ENCODE measurements at regions not wholly inside any gene's neighbourhood (a gene's known extent, or its start where the extent isn't known, plus 50 kb on each side); places are given as distances from the start of the nearest gene placed in this dataset.
"Not testable (repeated sequence)": the region's sequence is repeated elsewhere in the genome, so short reads cannot be mapped to it uniquely, and the experiment has no call there.

GRCh38 chr16:29254676-29255495, 151.6 kb downstream of the NPIPB11 start (continued):
- TF ChIP-seq TCF7 (IDR thresholded peaks at IDR 0.05; ENCODE audit: borderline replicate concordance) = no peak

- H3K4me2 ChIP-seq (ENCODE audit: control insufficient read depth, insufficient read depth); CTCF ChIA-PET; H3K36me3 ChIP-seq (ENCODE audit: control insufficient read depth in 2 of 2, insufficient read depth in 2 of 2, low read length in 1 of 2); H2AFZ ChIP-seq (ENCODE audit: control insufficient read depth, low read depth, low read length); in situ Hi-C loops (cut with MboI); FAIRE-seq; SMC1A ChIA-PET (ENCODE audit: uncharacterized antibody, unreplicated experiment); H3K79me2 ChIP-seq (ENCODE audit: control insufficient read depth, insufficient read depth, low read length); H4K20me1 ChIP-seq (ENCODE audit: control insufficient read depth, insufficient read depth); H3K9ac ChIP-seq (ENCODE audit: control insufficient read depth, insufficient read depth, low read length); H3K4me3 ChIP-seq; H3K4me1 ChIP-seq (ENCODE audit: control insufficient read depth, insufficient read depth, low read length); RAD21 ChIA-PET (ENCODE audit: unreplicated experiment); intact Hi-C loops (cut with micrococcal nuclease; ENCODE audit: unreplicated experiment); H3K9me3 ChIP-seq (replicated peaks; ENCODE audit: control insufficient read depth, insufficient read depth, low read length); DNase-seq (ENCODE audit: low read depth, low spot score); ATAC-seq; POLR2A ChIA-PET; H3K27me3 ChIP-seq (replicated peaks in 1 of 2; ENCODE audit: control insufficient read depth in 2 of 2, insufficient read depth in 2 of 2, low read length in 1 of 2); BruUV-seq (replicated peaks); H3K27ac ChIP-seq (ENCODE audit: control insufficient read depth, insufficient read depth): not testable (repeated sequence)
- 52% methylated on average over 33 of the region's 35 CpGs for WGBS (ENCODE audit: insufficient coverage, insufficient replicate concordance, low lambda C conversion rate, missing lambda C conversion rate)
Observed at GRCh38 chr16:29253716-29254590, 152.6 kb downstream of the NPIPB11 start.

- BruUV-seq (replicated peaks); H3K79me2 ChIP-seq (ENCODE audit: control insufficient read depth, insufficient read depth, low read length); H3K27me3 ChIP-seq (replicated peaks in 1 of 2; ENCODE audit: control insufficient read depth in 2 of 2, insufficient read depth in 2 of 2, low read length in 1 of 2); H3K27ac ChIP-seq (ENCODE audit: control insufficient read depth, insufficient read depth); POLR2A ChIA-PET; in situ Hi-C loops (cut with MboI); ATAC-seq; H3K4me2 ChIP-seq (ENCODE audit: control insufficient read depth, insufficient read depth); intact Hi-C loops (cut with micrococcal nuclease; ENCODE audit: unreplicated experiment); H3K36me3 ChIP-seq (ENCODE audit: control insufficient read depth in 2 of 2, insufficient read depth in 2 of 2, low read length in 1 of 2); FAIRE-seq; CTCF ChIA-PET; H3K4me1 ChIP-seq (ENCODE audit: control insufficient read depth, insufficient read depth, low read length); H4K20me1 ChIP-seq (ENCODE audit: control insufficient read depth, insufficient read depth); H3K9ac ChIP-seq (ENCODE audit: control insufficient read depth, insufficient read depth, low read length); H2AFZ ChIP-seq (ENCODE audit: control insufficient read depth, low read depth, low read length); H3K4me3 ChIP-seq; SMC1A ChIA-PET (ENCODE audit: uncharacterized antibody, unreplicated experiment); H3K9me3 ChIP-seq (replicated peaks; ENCODE audit: control insufficient read depth, insufficient read depth, low read length); DNase-seq (ENCODE audit: low read depth, low spot score): not testable (repeated sequence)
- RAD21 ChIA-PET (ENCODE audit: unreplicated experiment) = interaction anchor here (0.5 kb wide), 1 partner anchor 60 kb away, joined by 4 read pairs; no protein-coding TSS in a partner anchor
- WGBS (ENCODE audit: insufficient coverage, insufficient replicate concordance, low lambda C conversion rate, missing lambda C conversion rate) = 30% methylated on average over 6 of the region's 7 CpGs
Observed at GRCh38 chr16:29253066-29253590, 153.4 kb downstream of the NPIPB11 start.

GRCh38 chr16:29252311-29252710, 154.2 kb downstream of the NPIPB11 start:
- H3K27me3 ChIP-seq (replicated peaks in 1 of 2; ENCODE audit: control insufficient read depth in 2 of 2, insufficient read depth in 2 of 2, low read length in 1 of 2); FAIRE-seq; H3K4me2 ChIP-seq (ENCODE audit: control insufficient read depth, insufficient read depth); POLR2A ChIA-PET; CTCF ChIA-PET; H3K4me3 ChIP-seq; H2AFZ ChIP-seq (ENCODE audit: control insufficient read depth, low read depth, low read length); RAD21 ChIA-PET (ENCODE audit: unreplicated experiment); H3K79me2 ChIP-seq (ENCODE audit: control insufficient read depth, insufficient read depth, low read length); H3K36me3 ChIP-seq (ENCODE audit: control insufficient read depth in 2 of 2, insufficient read depth in 2 of 2, low read length in 1 of 2); H4K20me1 ChIP-seq (ENCODE audit: control insufficient read depth, insufficient read depth); BruUV-seq (replicated peaks); intact Hi-C loops (cut with micrococcal nuclease; ENCODE audit: unreplicated experiment); SMC1A ChIA-PET (ENCODE audit: uncharacterized antibody, unreplicated experiment); ATAC-seq; H3K4me1 ChIP-seq (ENCODE audit: control insufficient read depth, insufficient read depth, low read length); H3K27ac ChIP-seq (ENCODE audit: control insufficient read depth, insufficient read depth); H3K9me3 ChIP-seq (replicated peaks; ENCODE audit: control insufficient read depth, insufficient read depth, low read length); in situ Hi-C loops (cut with MboI); DNase-seq (ENCODE audit: low read depth, low spot score); H3K9ac ChIP-seq (ENCODE audit: control insufficient read depth, insufficient read depth, low read length): not testable (repeated sequence)
- WGBS (ENCODE audit: insufficient coverage, insufficient replicate concordance, low lambda C conversion rate, missing lambda C conversion rate) = 88% methylated on average over 14 of the region's 14 CpGs

Measured in GM12878 (cell line).